SJSA1 (cell line): ENCODE measurements at regions not wholly inside any gene's neighbourhood (a gene's known extent, or its start where the extent isn't known, plus 50 kb on each side); places are given as distances from the start of the nearest gene placed in this dataset.

Experiments used
- DNase-seq, 2 experiments: peaks; one replicate each; pipeline ENCODE4 v3.0.0-alpha.2; 2015 to 2020; ENCODE audit warnings: low spot score in 2 of 2, low read depth in 1 of 2
- H3K27ac ChIP-seq: fragments of 250-450 bp; sonication (Bioruptor Pico); 2 replicates; pipeline ENCODE4 v1.5.1; 2020; ENCODE audit warnings: mild to moderate bottlenecking, moderate library complexity
- H3K27me3 ChIP-seq: fragments of 250-450 bp; sonication (Bioruptor Pico); replicated peaks from 2 replicates; pipeline ENCODE4 v1.5.1; 2020; ENCODE audit warnings: mild to moderate bottlenecking, moderate library complexity
- H3K36me3 ChIP-seq: fragments of 250-450 bp; sonication (Bioruptor Pico); 2 replicates; pipeline ENCODE4 v1.5.1; 2020; ENCODE audit warnings: mild to moderate bottlenecking
- H3K4me1 ChIP-seq: fragments of 250-450 bp; sonication (Bioruptor Pico); replicated peaks from 2 replicates; pipeline ENCODE4 v1.6.1; 2021; ENCODE audit warnings: mild to moderate bottlenecking
- H3K4me3 ChIP-seq: fragments of 250-450 bp; sonication (Bioruptor Pico); 2 replicates; pipeline ENCODE4 v1.5.1; 2020; ENCODE audit warnings: mild to moderate bottlenecking
- H3K9me3 ChIP-seq: fragments of 250-450 bp; sonication (Bioruptor Pico); replicated peaks from 2 replicates; pipeline ENCODE4 v1.5.1; 2020; ENCODE audit warnings: mild to moderate bottlenecking

DNA sequence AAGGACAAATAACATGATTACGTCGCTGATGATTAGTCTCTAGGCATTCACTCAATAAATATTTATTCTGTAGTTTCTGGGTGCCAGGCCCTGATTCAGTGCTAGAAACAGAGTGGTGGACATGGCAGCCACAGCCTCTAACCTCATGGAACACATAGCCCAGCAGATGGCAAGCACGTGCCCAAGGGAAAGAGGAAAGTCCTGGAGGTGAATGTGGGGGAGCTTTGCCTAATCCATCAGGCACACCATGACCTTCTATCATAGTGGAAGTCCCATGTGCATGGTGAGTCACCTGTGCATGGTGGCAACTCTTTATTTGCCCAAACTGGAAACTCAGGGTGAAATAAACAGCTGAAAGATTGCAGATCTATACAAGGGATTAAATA, 143.0 kb upstream of the TNFAIP3 start:
- Histone ChIP-seq H3K4me1 (peaks cover 8% of the 10 kb centered on the region), H3K27me3 (no peaks in the 10 kb centered on the region), H3K27ac (no peak overlapping the region), H3K36me3 (no peaks in the 10 kb centered on the region), H3K9me3 (no peaks in the 10 kb centered on the region), H3K4me3 (no peak overlapping the region)
- no peak for DNase-seq

DNA sequence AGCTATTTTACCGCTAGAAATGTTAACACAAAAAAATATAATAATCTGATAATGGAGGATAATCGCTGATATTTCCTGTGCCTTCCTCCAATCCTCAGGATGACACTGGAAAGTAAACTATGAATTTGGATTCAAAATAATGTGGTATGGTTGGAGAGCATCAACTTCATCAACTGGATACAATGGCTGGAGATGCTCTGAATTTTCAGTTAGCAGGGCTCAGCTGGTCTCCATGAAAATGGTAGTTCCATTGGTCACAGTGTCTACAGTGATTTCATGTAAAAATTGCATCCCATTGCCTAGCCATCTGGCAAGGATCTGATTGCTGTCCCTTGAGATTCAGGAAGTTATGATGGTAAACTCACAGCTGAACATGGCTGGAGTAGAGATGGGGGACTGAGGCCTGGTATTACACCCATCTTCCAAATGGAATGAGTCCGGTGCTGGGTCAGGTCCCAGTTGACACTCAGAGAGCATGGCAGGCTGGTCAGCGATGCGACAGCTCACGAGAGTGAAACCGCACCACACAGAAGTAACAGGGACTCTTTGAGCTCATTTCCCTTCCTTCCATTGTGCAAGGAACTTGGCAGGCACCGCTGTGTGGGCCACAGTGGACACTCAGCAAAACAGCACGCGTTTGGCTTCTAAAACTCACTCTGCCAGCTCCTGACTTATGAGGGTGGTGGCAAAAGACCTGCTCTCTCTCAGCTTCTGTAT, 142.4 kb upstream of the TNFAIP3 start:
- H3K27ac ChIP-seq: no peak overlapping the region
- DNase-seq: no peak
- no peaks in the 10 kb centered on the region for H3K27me3 ChIP-seq
- H3K9me3 ChIP-seq: no peaks in the 10 kb centered on the region
- peaks cover 14% of the 10 kb centered on the region for H3K4me1 ChIP-seq
- no peaks in the 10 kb centered on the region for H3K36me3 ChIP-seq
- no peak overlapping the region for H3K4me3 ChIP-seq

DNA sequence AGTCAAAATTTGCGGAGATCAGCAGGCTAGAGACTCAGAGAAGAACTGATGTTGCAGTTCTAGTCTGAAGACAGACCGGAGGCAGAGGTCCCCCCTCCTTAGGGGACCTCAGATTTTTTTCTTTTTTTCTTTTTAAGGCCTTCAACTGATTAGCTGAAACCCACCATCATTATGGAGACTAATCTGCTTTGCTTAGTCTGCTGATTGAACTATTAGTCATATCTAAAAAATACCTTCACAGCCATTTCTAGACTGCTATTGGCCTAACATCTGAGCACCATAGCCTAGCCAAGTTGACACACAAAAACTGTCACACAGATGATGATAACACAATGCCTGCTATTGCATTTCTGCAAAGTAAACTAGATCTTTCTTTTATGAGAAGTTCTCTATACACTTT, 141.1 kb upstream of the TNFAIP3 start:
- Histone ChIP-seq H3K36me3 (no peaks in the 10 kb centered on the region), H3K27ac (no peak overlapping the region), H3K4me3 (no peak overlapping the region)

DNA sequence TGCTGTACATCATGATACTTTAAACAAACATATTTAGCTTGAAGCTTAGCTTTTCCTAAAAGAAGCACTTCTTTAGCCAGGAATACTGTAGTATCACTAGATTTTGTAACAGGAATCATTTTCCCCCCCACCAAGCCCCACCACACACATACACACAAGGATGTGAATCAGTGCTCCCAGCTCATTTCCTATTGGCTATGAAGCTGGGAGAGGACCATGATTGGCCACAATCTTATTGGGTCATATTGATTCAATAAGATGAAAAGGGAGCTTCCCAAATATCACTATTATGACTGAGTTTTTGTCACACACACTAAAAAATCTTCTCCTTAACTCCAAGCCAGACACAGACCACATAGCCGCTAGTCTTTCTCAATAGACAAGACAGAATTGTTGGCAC, 140.5 kb upstream of the TNFAIP3 start:
- no peaks in the 10 kb centered on the region for H3K36me3 ChIP-seq
- no peak for DNase-seq
- H3K9me3 ChIP-seq: no peaks in the 10 kb centered on the region
- no peaks in the 10 kb centered on the region for H3K27me3 ChIP-seq
- peaks cover 21% of the 10 kb centered on the region for H3K4me1 ChIP-seq
- no peak overlapping the region for H3K27ac ChIP-seq
- no peak overlapping the region for H3K4me3 ChIP-seq

More for the DNA sequence above, 141.1 kb upstream of the TNFAIP3 start:
- DNase-seq: no peak
- Histone ChIP-seq H3K27me3 (no peaks in the 10 kb centered on the region), H3K9me3 (no peaks in the 10 kb centered on the region), H3K4me1 (peaks cover 21% of the 10 kb centered on the region)

DNA sequence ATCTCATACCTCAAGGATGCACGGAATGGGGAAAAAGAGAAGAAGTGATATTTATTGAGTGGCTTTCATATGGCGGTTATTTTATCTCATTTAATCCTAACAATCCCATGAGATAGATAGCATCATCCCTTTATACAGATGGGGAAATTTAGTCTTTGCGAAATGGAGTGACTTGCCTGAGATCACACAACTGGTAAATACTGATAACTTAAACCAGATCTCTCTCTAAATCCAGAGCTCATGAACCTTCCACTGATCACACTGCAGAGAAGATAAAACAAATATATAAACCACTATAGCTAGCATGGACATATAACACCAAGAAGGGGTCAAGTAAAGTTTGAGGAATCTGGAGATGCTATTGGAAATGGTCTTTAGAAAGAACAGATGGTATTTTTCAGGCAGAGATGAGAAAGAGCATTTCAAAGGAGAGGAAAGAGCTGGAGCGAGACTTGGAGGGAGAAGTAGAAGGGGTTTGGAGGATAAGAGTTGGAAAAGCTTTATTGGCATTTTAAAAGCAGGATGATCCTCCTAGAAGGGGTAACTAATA, 139.8 kb upstream of the TNFAIP3 start:
- Histone ChIP-seq H3K9me3 (no peaks in the 10 kb centered on the region), H3K27me3 (no peaks in the 10 kb centered on the region), H3K36me3 (no peaks in the 10 kb centered on the region), H3K4me1 (peaks cover 27% of the 10 kb centered on the region), H3K4me3 (no peak overlapping the region), H3K27ac (no peak overlapping the region)
- no peak for DNase-seq

DNA sequence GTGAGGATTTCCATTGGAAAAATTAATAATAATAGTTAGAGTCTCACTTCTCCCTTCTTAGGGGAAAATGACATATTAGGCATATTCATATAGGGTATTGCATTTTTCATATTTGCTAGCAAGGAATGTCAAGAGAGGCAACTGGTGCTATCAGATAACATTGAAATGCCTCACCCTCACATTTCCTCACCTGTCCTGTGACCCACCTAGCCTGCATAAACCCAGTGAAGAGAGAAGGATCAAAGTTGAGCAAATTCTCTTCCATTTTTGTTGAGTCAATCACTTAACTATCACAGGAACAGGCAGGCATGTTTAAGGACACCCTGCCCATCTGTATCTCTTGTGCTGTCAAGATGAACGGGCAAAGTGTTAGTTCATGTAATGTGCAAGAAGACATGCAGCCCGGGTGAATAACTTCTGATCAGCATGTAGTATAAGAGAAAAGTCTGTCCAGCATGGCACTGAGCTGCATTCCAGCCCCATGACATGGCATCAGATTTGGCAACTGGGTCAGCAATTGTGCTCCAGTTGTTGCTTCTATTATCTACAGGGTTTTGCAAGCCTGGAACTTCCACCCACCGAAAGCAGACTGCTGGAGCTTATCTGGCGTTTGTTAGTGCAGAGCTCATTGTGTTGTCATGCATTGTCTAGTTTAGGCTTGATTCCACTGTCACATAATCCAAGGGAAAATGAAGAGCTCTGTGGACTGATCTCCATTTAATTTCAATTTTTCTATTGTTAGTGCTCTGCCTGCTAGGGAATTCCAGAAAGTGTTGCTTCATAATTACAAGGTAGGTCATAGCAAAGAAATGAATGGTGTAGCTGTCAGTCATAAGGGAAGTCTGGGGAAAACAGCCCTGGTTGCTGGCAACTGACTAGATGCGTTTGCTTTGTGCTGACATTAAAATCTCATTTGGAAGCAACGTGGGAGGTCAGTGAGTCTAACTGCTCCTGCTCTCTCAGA, 138.4 kb upstream of the TNFAIP3 start:
- peak; percentile 69 to 74 for DNase-seq

DNA sequence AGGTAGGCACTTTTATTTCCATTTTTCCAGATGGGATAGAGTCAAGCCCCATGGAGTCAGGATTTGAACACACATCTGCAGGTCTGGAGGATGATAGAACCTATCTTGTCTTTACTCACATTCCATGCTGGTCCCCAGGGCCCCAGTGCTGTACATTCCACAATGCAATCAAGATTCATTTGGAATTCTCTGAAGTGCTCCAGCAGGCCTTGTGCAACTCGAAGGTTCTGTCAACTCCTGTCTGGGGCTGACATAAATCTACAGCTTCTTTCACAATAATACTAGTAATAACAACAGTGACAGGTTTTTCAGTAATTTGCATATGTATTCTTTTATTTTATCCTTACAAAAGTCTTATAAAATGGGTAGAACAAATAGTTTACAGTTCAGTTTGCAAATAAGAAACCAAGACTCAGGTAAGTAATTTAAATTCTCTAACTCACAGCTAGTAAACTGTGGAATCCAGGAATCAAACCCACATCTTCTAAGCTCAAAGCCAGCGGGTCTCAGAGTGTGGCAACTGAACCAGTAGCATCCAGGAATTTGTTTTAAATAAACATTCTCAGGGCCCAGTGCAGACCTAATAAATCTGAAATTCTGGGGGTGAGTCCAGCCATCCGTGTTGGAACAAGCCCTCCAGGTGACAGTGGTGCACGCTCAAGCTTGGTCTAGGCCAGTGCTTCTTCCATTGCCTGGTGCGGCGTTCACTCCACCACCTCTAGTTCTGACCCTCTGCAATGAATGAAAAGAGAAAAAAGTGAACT, 137.0 kb upstream of the TNFAIP3 start:
- H3K27ac ChIP-seq: no peak overlapping the region
- no peaks in the 10 kb centered on the region for H3K36me3 ChIP-seq
- DNase-seq: no peak
- H3K4me1 ChIP-seq: peaks cover 29% of the 10 kb centered on the region
- no peaks in the 10 kb centered on the region for H3K27me3 ChIP-seq
- no peaks in the 10 kb centered on the region for H3K9me3 ChIP-seq
- H3K4me3 ChIP-seq: no peak overlapping the region

More for the DNA sequence above, 138.4 kb upstream of the TNFAIP3 start:
- Histone ChIP-seq H3K36me3 (no peaks in the 10 kb centered on the region), H3K4me3 (no peak overlapping the region), H3K4me1 (peaks cover 29% of the 10 kb centered on the region), H3K9me3 (no peaks in the 10 kb centered on the region), H3K27me3 (no peaks in the 10 kb centered on the region), H3K27ac (peak overlapping the region; percentile 71)

DNA sequence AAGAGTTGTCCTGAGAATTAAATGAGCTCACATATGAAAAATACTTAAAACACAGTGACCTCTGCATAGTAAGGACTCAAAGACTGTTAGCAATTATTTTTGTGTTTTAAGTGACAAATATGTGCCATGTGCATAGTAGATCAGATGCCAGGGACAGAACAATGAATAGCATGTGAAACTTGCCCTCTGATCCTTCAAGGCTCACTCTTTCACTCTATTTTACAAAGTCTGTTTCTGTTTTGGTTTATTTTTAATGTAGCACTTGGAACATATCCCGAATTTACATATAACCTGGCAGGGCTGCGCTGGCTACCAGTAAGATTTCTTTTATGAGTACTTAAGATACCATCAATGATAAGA, 135.5 kb upstream of the TNFAIP3 start:
- Histone ChIP-seq H3K4me1 (peaks cover 29% of the 10 kb centered on the region), H3K27me3 (no peaks in the 10 kb centered on the region)

DNA sequence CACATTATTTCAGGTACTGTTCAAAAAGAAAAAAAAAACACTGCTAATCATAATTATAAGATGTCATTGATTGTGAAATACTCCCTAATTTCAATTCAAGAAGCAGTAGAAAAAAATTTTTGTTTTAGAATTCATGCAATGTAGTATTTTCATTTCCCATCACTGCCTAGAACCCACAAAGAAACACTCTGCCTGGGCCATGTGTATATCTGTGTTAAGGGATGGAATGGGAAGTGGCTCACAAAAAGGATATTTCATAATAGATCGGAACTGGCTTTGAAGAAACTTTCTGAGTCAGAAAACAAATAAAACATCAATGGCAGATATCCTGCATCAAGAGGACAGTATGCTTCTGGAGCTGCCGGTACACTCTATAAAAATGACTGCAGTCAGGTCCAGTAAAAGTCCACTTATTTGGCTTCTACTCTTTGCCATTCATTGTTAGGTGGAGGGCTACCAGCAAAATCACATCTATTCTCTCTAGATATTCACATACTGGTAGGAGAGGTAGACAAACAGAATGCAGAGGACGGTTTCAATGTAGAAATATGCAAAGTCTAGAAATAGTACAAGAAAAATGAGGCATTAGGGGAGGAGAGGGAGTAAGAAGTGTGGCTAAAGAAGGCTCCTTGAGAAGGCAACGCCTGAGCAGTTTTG, 135.0 kb upstream of the TNFAIP3 start:
- H3K9me3 ChIP-seq: no peaks in the 10 kb centered on the region
- H3K27ac ChIP-seq: no peak overlapping the region
- H3K4me3 ChIP-seq: no peak overlapping the region
- no peaks in the 10 kb centered on the region for H3K27me3 ChIP-seq
- DNase-seq: no peak
- H3K36me3 ChIP-seq: no peaks in the 10 kb centered on the region
- H3K4me1 ChIP-seq: peaks cover 29% of the 10 kb centered on the region

More for the DNA sequence above, 135.5 kb upstream of the TNFAIP3 start:
- no peaks in the 10 kb centered on the region for H3K36me3 ChIP-seq
- no peak overlapping the region for H3K4me3 ChIP-seq
- H3K9me3 ChIP-seq: no peaks in the 10 kb centered on the region
- no peak overlapping the region for H3K27ac ChIP-seq
- no peak for DNase-seq

DNA sequence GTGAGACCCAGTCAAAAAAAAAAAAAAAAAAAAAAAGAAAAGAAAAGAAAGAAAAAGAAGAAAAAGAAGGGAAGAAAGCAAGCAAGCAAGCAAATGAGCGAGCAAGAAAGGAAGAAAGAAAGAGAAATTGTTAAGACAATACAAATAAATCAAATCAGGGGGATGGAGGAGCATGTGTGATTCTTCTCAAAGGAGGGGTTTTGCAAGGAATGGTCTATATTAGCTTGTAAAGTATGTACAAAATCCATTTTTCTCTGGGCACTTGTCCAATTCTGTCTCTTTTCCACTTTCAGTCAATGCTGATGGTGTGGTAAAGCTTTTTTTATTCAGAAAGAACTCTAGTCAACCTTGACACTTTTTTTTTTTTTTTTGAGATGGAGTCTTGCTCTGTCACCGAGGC, 133.7 kb upstream of the TNFAIP3 start:
- Histone ChIP-seq H3K9me3 (no peaks in the 10 kb centered on the region), H3K4me1 (peaks cover 27% of the 10 kb centered on the region), H3K27me3 (no peaks in the 10 kb centered on the region), H3K27ac (no peak overlapping the region), H3K36me3 (no peaks in the 10 kb centered on the region), H3K4me3 (no peak overlapping the region)
- no peak for DNase-seq

DNA sequence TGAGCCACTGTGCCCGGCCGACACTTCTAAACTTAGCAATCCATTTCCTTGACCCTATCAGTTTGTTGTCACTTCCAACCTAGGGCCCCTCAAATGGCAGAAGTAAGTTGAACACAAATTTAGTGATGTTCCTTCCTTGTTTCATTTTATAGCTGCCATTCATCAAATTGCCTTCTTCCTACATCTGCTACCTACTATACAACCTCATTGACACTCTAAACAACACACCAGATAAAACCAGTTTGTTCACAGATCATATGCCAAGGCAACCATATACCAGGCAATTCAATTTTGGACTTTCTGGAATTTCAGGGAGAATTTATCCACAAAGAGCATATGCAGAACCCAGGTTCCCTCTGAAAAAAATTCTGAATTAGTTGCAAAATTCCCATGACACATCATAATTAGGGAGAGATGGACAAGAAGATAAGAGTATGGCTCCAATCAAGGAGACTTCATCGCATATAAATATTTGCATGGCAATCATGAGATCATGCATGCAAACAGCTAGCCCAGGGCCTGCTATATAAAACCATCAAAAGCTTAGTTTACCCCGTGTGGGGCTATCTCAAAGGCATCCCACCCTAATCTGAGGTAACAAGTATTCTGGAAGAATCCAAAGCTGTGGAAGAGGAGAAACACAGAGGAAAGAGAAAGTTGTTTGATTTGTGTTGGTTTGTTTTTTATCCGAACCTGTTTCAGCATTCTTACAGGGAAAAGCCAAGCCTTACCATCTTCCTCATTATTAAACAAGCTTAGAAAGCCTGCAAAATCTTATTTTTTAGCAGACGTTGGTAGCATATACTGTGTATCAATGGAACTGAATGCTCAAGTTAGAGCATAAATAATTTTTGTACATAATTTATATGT, 132.8 kb upstream of the TNFAIP3 start:
- H3K27me3 ChIP-seq: no peaks in the 10 kb centered on the region
- no peak overlapping the region for H3K27ac ChIP-seq
- no peaks in the 10 kb centered on the region for H3K9me3 ChIP-seq
- H3K36me3 ChIP-seq: no peaks in the 10 kb centered on the region
- no peak overlapping the region for H3K4me3 ChIP-seq
- peaks cover 19% of the 10 kb centered on the region for H3K4me1 ChIP-seq
- DNase-seq: no peak

DNA sequence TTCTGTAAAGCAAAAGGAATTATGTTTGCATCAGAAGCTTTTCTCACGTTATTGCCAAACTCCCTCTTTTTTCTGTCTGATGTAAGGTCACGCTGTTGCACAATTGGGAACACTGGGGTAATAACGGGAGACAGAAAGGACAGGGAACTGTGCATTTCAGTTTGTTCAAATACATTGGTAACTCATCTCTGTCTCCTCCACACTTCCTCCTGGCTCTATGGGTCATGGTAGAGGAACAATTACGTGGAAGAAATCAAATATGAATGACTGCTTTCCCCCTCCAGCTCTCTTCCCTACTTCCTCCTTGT, 132.2 kb upstream of the TNFAIP3 start:
- Histone ChIP-seq H3K27ac (no peak overlapping the region), H3K36me3 (no peaks in the 10 kb centered on the region), H3K4me1 (peaks cover 13% of the 10 kb centered on the region), H3K9me3 (no peaks in the 10 kb centered on the region), H3K27me3 (no peaks in the 10 kb centered on the region), H3K4me3 (no peak overlapping the region)
- no peak for DNase-seq
